ENCODE measurements at regions not wholly inside any gene's neighbourhood (a gene's known extent, or its start where the extent isn't known, plus 50 kb on each side); places are given as distances from the start of the nearest gene placed in this dataset.

GRCh38 chr16:80894091-80894490 is 89.7 kb upstream of the CDYL2 start:
- no peak for TF ChIP-seq CTCF (IDR thresholded peaks at IDR 0.05)
- no peak for TF ChIP-seq POLR2A (IDR thresholded peaks at IDR 0.05)
- no peak for TF ChIP-seq EP300 (IDR thresholded peaks at IDR 0.05)

All from tibial nerve (tissue), 4 donors.